ENCODE measurements at regions not wholly inside any gene's neighbourhood (a gene's known extent, or its start where the extent isn't known, plus 50 kb on each side); places are given as distances from the start of the nearest gene placed in this dataset.

DNA sequence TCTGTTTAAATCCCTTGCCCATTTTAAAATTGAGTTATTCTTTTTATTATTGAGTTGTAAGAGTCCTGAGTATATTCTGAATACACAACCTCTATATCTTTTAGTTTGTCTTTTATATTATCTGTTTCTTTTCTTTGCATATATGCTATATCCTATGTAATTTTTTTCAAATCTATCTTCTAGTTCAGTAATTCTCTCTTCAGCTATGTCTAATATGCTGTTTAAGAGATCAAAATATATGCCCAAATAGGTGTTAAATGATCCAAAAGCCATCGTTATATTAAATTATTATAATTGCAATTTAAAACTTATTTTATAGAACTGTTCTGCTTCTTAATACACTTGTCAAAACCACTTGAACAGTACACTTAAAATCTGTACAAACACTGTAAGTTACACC lies 107.4 kb upstream of the TSPAN5 start:
- no peak for DNase-seq (ENCODE audit: low read depth in 2 of 2)

DNA sequence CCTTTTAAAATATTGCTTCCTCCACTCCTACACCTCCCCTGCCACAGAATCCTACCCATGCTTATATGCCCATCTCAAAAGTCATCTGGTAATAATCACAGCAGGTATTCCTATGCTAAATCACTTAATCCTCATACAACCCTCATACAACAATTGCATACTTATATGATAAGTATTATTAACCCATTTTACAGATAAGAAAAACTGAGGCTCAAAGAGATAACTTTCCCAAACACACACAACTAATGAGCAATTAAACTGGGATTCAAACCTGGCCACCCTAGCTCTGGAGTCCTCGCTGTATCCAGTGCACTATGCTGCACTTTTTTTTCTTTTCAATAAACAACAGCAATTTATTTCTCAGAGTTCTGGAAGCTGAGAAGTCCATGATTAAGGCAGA lies 99.8 kb upstream of the TSPAN5 start:
- DNase-seq (ENCODE audit: low read depth in 2 of 2): no peak

- no peak for DNase-seq (ENCODE audit: low read depth in 2 of 2)
Measured at GRCh38 chr4:98754736-98755135, 96.3 kb upstream of the TSPAN5 start.

- DNase-seq (ENCODE audit: low read depth in 2 of 2): no peak
Measured at GRCh38 chr4:98749206-98749605, 90.8 kb upstream of the TSPAN5 start.

GRCh38 chr4:98748609-98749008 lies 90.2 kb upstream of the TSPAN5 start:
- DNase-seq (ENCODE audit: low read depth in 2 of 2): no peak

DNA sequence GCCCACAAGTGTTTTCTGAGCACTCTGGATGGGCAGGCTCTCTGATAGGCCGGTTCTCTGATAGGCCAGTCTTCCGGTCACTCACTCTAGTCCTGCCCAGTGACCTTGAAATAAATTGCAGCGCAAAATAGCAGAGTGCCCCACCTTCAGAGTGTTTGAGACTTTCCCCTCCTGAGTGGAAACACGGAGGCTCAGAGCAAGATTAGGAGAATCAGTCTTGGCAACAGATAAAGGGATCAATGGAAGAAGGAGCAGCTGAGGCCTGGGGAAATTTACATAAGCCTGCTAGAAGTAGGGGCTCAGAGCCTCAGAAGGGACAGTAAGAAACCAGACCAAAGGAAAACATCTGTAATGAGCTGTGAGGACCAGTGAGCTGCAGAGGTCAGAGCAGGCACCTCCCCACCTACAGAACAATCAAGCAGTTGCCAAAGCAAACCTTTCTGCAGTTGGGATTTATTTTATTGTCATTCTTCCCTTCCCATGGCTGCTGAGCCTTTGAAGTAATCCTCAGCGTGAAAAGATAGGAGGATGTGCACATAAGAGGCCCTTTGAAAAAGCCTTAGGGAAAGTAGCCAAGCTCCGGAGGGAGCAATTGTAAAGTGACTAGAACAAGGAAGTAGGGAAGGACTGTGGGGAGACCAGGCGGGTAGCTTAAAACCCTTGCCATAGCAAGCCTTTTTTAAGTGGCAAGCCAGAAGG lies 89.1 kb upstream of the TSPAN5 start:
- DNase-seq (ENCODE audit: low read depth in 2 of 2): no peak

- DNase-seq (ENCODE audit: low read depth in 2 of 2): no peak
Measured at GRCh38 chr4:98746936-98747335, 88.5 kb upstream of the TSPAN5 start.

GRCh38 chr4:98746530-98746929 lies 88.1 kb upstream of the TSPAN5 start:
- DNase-seq (ENCODE audit: low read depth in 2 of 2): no peak

DNA sequence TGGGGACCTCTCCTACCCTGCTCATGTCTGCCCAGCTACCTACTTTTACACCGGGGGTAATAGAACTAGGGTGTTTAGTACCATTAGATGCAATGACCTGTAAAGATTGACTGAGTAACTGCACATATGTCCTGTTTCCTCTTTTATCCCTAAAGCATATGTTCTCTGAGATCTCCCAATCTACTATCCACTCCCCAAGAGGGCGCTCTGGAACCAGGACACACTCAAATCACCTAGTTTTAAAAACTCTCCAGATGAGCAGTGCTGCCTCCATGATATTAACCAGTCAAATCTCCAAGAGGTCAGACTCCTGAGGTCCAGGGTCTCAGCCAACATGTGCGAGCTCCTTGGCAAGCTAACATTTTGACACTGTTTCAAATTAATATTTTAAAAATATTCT lies 87.0 kb upstream of the TSPAN5 start:
- no peak for DNase-seq (ENCODE audit: low read depth in 2 of 2)

GRCh38 chr4:98744372-98745150 lies 86.2 kb upstream of the TSPAN5 start:
- DNase-seq (ENCODE audit: low read depth in 2 of 2): no peak

DNA sequence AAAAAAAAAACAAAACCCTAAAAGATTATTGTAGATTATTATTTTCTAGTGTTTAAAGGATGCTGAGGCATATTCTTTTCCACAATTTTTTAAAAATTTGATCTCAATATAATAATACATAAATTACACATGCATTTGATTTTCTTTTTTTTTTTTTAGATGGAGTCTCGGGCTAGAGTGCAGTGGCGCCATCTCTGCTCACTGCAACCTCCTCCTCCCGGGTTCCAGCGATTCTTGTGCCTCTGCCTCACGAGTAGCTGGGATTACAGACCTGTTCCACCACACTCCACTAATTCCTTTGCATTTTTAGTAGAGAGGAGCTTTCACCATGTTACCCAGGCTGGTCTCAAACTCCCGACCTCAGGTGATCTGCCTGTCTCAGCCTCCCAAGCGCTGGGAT lies 83.5 kb upstream of the TSPAN5 start:
- no peak for DNase-seq (ENCODE audit: low read depth in 2 of 2)

GRCh38 chr4:98739751-98740150 lies 81.3 kb upstream of the TSPAN5 start:
- no peak for DNase-seq (ENCODE audit: low read depth in 2 of 2)

GRCh38 chr4:98733601-98734000 lies 75.2 kb upstream of the TSPAN5 start:
- DNase-seq (ENCODE audit: low read depth in 2 of 2): no peak

DNA sequence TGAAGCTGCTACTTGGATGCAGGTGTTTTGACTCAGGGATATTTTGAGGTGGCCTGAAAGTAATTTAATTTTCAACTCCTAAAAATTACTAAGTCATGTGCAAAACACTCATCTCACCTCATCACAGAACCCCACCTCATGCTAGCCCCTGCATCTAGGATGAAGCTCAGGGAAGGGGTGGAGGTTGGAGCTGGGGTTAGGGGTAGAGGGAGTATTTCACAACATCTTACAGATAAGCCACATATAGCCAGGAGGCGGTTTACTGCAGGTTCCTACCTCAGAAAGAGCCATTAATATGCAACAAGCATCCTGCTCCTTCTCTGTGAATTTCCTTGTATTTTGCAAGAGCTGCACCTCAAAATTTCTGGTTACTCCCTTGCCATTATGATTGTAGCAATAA lies 70.5 kb upstream of the TSPAN5 start:
- DNase-seq (ENCODE audit: low read depth in 2 of 2): no peak

- no peak for DNase-seq (ENCODE audit: low read depth in 2 of 2)
Measured at GRCh38 chr4:98728433-98728832, 70.0 kb upstream of the TSPAN5 start.

- DNase-seq (ENCODE audit: low read depth in 2 of 2): no peak
Measured at GRCh38 chr4:98722000-98722399, 63.6 kb upstream of the TSPAN5 start.

GRCh38 chr4:98720871-98721480 lies 62.6 kb upstream of the TSPAN5 start:
- no peak for DNase-seq (ENCODE audit: low read depth in 2 of 2)

DNA sequence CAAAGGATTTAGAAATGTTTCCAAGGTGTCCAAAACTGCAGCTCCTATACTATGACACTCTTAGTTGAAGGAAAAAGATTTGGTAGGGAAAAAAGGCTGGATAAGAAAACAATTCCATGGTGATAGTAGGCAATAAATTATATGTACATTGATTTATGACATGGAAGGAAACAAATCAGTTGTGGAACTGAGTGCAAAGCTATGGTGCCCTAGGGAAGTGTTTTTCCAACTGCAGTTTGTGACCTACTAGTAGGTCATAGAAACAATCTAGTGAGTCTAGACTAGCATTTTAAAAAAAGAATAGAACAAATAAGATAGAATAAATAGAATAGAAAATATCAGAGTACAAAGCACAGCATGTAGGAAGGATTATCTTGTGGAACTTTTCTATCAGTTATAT lies 58.4 kb upstream of the TSPAN5 start:
- DNase-seq (ENCODE audit: low read depth in 2 of 2): no peak

- no peak for DNase-seq (ENCODE audit: low read depth in 2 of 2)
Measured at GRCh38 chr4:98712607-98713006, 54.2 kb upstream of the TSPAN5 start.

GRCh38 chr4:98711526-98711925 lies 53.1 kb upstream of the TSPAN5 start:
- DNase-seq (ENCODE audit: low read depth in 2 of 2): no peak

DNA sequence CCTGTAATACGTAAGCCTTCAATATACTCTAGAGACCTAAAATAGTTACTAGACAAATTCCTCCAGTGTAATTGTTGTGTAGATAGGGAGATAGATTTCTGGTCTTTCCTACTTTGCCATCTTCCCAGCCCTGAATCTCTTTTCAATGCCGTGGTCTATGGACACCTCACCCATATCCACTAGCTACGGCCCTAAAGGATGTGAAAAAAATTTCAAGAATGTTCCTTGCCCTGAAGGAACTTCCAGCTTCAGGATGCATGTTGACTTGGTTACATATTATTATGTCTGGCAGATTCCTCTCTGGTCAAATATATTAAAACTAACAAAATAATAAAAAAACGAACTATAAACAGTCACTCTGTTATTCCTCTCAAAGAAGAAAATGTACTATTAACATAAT lies 52.4 kb upstream of the TSPAN5 start:
- DNase-seq (ENCODE audit: low read depth in 2 of 2): no peak

Data from activated CD4-positive, alpha-beta T cell treated with anti-CD3 and anti-CD28 coated beads for 24 hours (primary cell).